Hepatocyte (in vitro differentiated cells): ENCODE measurements at regions not wholly inside any gene's neighbourhood (a gene's known extent, or its start where the extent isn't known, plus 50 kb on each side); places are given as distances from the start of the nearest gene placed in this dataset.

ENCODE experiments used
- CTCF ChIP-seq: fragments of 200-600 bp; sonication (generic); IDR thresholded peaks from 2 replicates; pipeline ENCODE4 v1.5.1; 2016; ENCODE audit warnings: antibody characterized with exemption, mild to moderate bottlenecking; ENCODE audit not compliant: poor library complexity
- EZH2 ChIP-seq: fragments of 200-600 bp; sonication (generic); IDR thresholded peaks from 2 replicates; pipeline ENCODE4 v1.6.1; 2016; ENCODE audit warnings: antibody characterized with exemption, mild to moderate bottlenecking, borderline replicate concordance
- EZH2phosphoT487 ChIP-seq: fragments of 200-600 bp; sonication (generic); IDR thresholded peaks from one replicate; pipeline ENCODE4 v1.6.1; 2018; ENCODE audit warnings: antibody characterized with exemption, mild to moderate bottlenecking, low read depth, moderate library complexity; ENCODE audit not compliant: unreplicated experiment, severe bottlenecking

GRCh38 chr9:545480-545879 is 296.0 kb upstream of the DMRT1 start:
- no peak for TF ChIP-seq CTCF
- TF ChIP-seq EZH2: no peak
- no peak for TF ChIP-seq EZH2phosphoT487
